ENCODE measurements at regions not wholly inside any gene's neighbourhood (a gene's known extent, or its start where the extent isn't known, plus 50 kb on each side); places are given as distances from the start of the nearest gene placed in this dataset.

DNA sequence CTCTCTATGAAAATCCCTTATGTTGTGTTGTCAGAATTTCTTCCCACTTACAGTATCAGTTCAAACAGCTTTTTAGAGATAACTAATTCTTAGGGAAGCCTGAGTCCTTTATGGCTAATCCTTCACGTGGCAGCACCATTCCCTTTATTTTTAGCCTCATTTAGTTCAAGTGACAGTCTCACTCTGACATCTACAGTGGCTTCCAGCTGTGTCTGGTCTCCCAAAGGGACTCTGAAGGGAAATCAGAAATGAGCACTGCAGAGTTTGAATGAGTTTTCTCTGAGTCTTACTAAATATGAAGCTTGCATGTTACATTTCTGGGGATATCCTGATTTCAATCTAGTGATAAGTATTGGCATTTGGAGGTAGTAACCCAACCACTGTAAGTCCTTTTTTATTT, 1104.1 kb downstream of the CDH11 start:
- H4K20me1 ChIP-seq (ENCODE audit: insufficient read depth, low read depth, low read length): no peaks in the 10 kb centered on the region
- no peak overlapping the region for H3K4me3 ChIP-seq (ENCODE audit: low read length)
- no peak overlapping the region for H3K9ac ChIP-seq (ENCODE audit: low read length)
- H3K4me1 ChIP-seq (ENCODE audit: low read length): peaks cover 20% of the 10 kb centered on the region
- no peaks in the 10 kb centered on the region for H3K27me3 ChIP-seq (ENCODE audit: low read length)
- H3K36me3 ChIP-seq (ENCODE audit: insufficient read depth, low read length): no peaks in the 10 kb centered on the region
- H3K9me3 ChIP-seq (ENCODE audit: low read length): no peaks in the 10 kb centered on the region
- H3K9me2 ChIP-seq (replicated peaks; ENCODE audit: insufficient read depth, low read length): 0 out of 2 replicates have a peak, but pooled peaks cover 3% of the 10 kb centered on the region
- H3K27ac ChIP-seq (ENCODE audit: low read length): no peak overlapping the region
- no peaks in the 10 kb centered on the region for H3K79me2 ChIP-seq (ENCODE audit: low read length)
- no peak for DNase-seq
- H3K4me2 ChIP-seq (ENCODE audit: low read depth, low read length, poor library complexity, severe bottlenecking): no peak overlapping the region
- H2AFZ ChIP-seq (ENCODE audit: low read length): peak overlapping the region; percentile 32; the same call in 1 of the 2 replicates

DNA sequence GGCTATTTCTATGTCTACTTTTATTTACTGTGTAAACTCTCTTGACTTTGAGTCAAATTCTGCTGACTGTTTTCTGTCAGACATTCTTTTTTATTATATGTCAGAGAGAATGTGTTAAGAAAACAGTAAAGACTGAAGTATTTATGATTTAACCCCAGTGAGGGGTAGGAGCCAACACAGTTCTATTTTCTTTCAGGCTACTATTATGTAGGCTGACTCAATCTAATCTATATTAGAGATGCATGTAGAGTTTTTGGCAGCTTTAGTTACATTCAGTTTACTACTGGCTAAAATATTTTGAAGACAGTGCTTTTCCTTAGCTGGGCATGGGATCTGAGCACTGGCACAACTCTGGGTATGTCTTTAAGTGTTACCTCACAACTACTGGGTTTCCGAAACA, 1108.0 kb downstream of the CDH11 start:
- no peak for DNase-seq
- no peak overlapping the region for H3K9ac ChIP-seq (ENCODE audit: low read length)
- H3K4me2 ChIP-seq (ENCODE audit: low read depth, low read length, poor library complexity, severe bottlenecking): peak overlapping the region; percentile 41
- H2AFZ ChIP-seq (ENCODE audit: low read length): peak overlapping the region; percentile 77
- H4K20me1 ChIP-seq (ENCODE audit: insufficient read depth, low read depth, low read length): no peaks in the 10 kb centered on the region
- H3K9me3 ChIP-seq (ENCODE audit: low read length): no peaks in the 10 kb centered on the region
- H3K36me3 ChIP-seq (ENCODE audit: insufficient read depth, low read length): no peaks in the 10 kb centered on the region
- H3K27me3 ChIP-seq (ENCODE audit: low read length): no peaks in the 10 kb centered on the region
- no peaks in the 10 kb centered on the region for H3K9me2 ChIP-seq (replicated peaks; ENCODE audit: insufficient read depth, low read length)
- no peak overlapping the region for H3K27ac ChIP-seq (ENCODE audit: low read length)
- no peak overlapping the region for H3K4me3 ChIP-seq (ENCODE audit: low read length)
- peaks cover 35% of the 10 kb centered on the region for H3K4me1 ChIP-seq (ENCODE audit: low read length)
- no peaks in the 10 kb centered on the region for H3K79me2 ChIP-seq (ENCODE audit: low read length)

DNA sequence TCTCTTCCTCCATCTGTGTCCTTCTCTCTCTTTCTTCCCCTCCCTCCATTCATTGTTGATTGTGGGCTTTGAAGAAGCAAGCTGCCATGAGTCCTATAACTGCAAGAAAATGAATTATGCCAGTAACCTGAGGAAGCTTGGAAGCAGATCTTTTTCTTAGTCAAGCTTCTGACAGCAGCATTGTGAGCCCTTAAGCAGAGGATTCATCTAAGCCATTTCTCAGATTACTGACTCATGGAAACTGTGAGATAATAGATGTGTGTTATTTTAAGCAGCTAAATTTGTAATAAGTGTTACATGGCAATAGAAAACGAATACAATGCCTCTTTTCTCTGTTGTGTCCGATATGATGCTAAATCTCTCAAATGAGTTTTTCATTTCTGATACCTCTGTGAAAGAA, 1109.7 kb downstream of the CDH11 start:
- H3K79me2 ChIP-seq (ENCODE audit: low read length): no peaks in the 10 kb centered on the region
- H3K9me2 ChIP-seq (replicated peaks; ENCODE audit: insufficient read depth, low read length): no peaks in the 10 kb centered on the region
- H4K20me1 ChIP-seq (ENCODE audit: insufficient read depth, low read depth, low read length): no peaks in the 10 kb centered on the region
- H3K36me3 ChIP-seq (ENCODE audit: insufficient read depth, low read length): no peaks in the 10 kb centered on the region
- H3K4me2 ChIP-seq (ENCODE audit: low read depth, low read length, poor library complexity, severe bottlenecking): no peak overlapping the region
- DNase-seq: no peak
- no peak overlapping the region for H3K27ac ChIP-seq (ENCODE audit: low read length)
- peaks cover 31% of the 10 kb centered on the region for H3K4me1 ChIP-seq (ENCODE audit: low read length)
- H3K9me3 ChIP-seq (ENCODE audit: low read length): no peaks in the 10 kb centered on the region
- peak overlapping the region; percentile 72 for H2AFZ ChIP-seq (ENCODE audit: low read length)
- H3K27me3 ChIP-seq (ENCODE audit: low read length): no peaks in the 10 kb centered on the region
- H3K9ac ChIP-seq (ENCODE audit: low read length): no peak overlapping the region
- no peak overlapping the region for H3K4me3 ChIP-seq (ENCODE audit: low read length)

DNA sequence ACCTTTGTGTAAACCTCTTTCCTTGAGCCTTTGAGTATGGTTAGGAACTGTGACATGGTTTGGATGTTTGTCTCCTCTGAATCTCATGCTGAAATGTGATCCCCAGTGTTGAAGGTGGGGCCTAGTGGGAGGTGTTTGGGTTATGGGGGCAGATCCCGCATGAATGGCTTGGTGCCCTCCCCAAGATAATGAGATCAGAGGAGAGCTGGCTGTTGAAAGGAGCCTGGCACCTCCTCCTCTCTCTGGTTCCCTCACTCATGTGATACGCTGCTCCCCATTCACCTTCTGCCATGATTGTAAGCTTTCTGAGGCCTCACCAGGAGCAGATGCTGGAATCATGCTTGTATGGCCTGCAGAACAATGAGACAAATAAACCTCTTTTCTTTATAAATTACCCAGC, 1110.2 kb downstream of the CDH11 start:
- H3K27ac ChIP-seq (ENCODE audit: low read length): no peak overlapping the region
- H3K4me3 ChIP-seq (ENCODE audit: low read length): no peak overlapping the region
- H3K9ac ChIP-seq (ENCODE audit: low read length): no peak overlapping the region
- H3K9me2 ChIP-seq (replicated peaks; ENCODE audit: insufficient read depth, low read length): no peaks in the 10 kb centered on the region
- no peaks in the 10 kb centered on the region for H3K9me3 ChIP-seq (ENCODE audit: low read length)
- no peak for DNase-seq
- H2AFZ ChIP-seq (ENCODE audit: low read length): peak overlapping the region; percentile 72
- no peaks in the 10 kb centered on the region for H3K36me3 ChIP-seq (ENCODE audit: insufficient read depth, low read length)
- no peak overlapping the region for H3K4me2 ChIP-seq (ENCODE audit: low read depth, low read length, poor library complexity, severe bottlenecking)
- H4K20me1 ChIP-seq (ENCODE audit: insufficient read depth, low read depth, low read length): no peaks in the 10 kb centered on the region
- H3K79me2 ChIP-seq (ENCODE audit: low read length): no peaks in the 10 kb centered on the region
- peaks cover 31% of the 10 kb centered on the region for H3K4me1 ChIP-seq (ENCODE audit: low read length)
- H3K27me3 ChIP-seq (ENCODE audit: low read length): no peaks in the 10 kb centered on the region

DNA sequence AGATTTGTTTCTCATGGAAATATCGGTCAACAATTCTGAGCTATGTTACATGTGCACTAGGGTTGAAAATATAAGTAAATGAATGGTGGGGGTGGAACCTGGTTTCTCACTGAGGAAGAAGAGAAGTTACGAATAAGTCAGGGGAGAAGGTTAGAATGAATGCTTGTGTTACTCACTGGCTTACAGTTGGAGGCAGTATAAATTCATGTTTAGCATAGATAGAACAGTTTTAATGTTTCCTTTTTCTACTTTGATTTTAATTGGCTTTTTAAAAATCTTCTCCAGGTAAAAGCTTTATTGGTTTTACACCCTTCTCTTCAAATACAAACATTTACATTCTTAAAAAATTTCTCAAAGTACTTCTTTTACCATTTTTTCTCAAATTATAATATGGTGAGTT, 1113.7 kb downstream of the CDH11 start:
- Histone ChIP-seq H3K79me2 (ENCODE audit: low read length) (no peaks in the 10 kb centered on the region), H3K9ac (ENCODE audit: low read length) (no peak overlapping the region), H2AFZ (ENCODE audit: low read length) (no peak overlapping the region), H3K27ac (ENCODE audit: low read length) (no peak overlapping the region), H3K4me2 (ENCODE audit: low read depth, low read length, poor library complexity, severe bottlenecking) (no peak overlapping the region), H3K9me3 (ENCODE audit: low read length) (no peaks in the 10 kb centered on the region), H3K27me3 (ENCODE audit: low read length) (no peaks in the 10 kb centered on the region), H3K9me2 (replicated peaks; ENCODE audit: insufficient read depth, low read length) (no peaks in the 10 kb centered on the region), H3K4me1 (ENCODE audit: low read length) (peaks cover 23% of the 10 kb centered on the region), H3K4me3 (ENCODE audit: low read length) (no peak overlapping the region), H3K36me3 (ENCODE audit: insufficient read depth, low read length) (no peaks in the 10 kb centered on the region), H4K20me1 (ENCODE audit: insufficient read depth, low read depth, low read length) (no peaks in the 10 kb centered on the region)
- no peak for DNase-seq

DNA sequence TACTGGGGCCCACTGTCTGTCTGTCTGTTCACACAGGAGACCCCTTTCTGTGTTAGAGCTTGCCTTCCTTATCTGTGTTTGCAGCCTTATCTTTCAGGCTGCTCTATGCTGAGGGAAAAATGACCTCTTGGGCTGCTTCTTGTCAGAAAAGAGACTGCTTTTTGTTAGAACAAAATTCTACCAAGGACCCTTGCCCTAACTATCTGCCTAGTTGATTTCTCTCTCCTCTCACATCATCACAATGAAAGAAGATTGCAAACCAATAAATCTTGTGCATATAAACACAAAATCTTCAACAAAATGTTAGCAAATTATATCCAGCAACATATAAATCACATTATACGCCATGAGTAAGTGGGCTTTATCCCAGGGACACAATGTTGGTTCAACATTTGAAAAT, 1117.7 kb downstream of the CDH11 start:
- Histone ChIP-seq H3K9ac (ENCODE audit: low read length) (no peak overlapping the region), H3K4me2 (ENCODE audit: low read depth, low read length, poor library complexity, severe bottlenecking) (no peak overlapping the region), H2AFZ (ENCODE audit: low read length) (0 out of 2 replicates have a peak overlapping the region, but pooled peaks have one; percentile 5), H3K9me3 (ENCODE audit: low read length) (no peaks in the 10 kb centered on the region), H3K79me2 (ENCODE audit: low read length) (no peaks in the 10 kb centered on the region), H3K4me3 (ENCODE audit: low read length) (no peak overlapping the region), H3K9me2 (replicated peaks; ENCODE audit: insufficient read depth, low read length) (no peaks in the 10 kb centered on the region), H3K27me3 (ENCODE audit: low read length) (no peaks in the 10 kb centered on the region), H3K36me3 (ENCODE audit: insufficient read depth, low read length) (no peaks in the 10 kb centered on the region), H3K4me1 (ENCODE audit: low read length) (peaks cover 8% of the 10 kb centered on the region), H4K20me1 (ENCODE audit: insufficient read depth, low read depth, low read length) (no peaks in the 10 kb centered on the region), H3K27ac (ENCODE audit: low read length) (no peak overlapping the region)
- no peak for DNase-seq

DNA sequence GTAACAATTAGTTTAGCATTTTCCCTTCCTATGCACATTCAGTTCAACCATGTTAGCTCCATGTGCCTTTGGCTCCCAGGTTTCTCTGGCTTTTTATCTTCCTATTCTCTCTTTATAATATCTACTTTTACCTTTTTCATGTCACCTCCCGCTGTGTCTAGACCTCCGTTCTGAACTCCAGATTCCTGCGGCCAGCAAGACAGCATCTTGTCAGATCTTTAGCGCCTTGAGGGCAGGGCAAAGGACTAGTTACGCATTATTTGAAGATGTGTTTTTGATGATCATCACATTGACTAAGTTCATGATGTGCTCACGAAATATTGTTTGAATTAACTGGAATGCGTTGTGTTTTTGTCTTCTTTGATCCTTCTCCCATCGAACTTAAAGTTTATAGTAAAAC, 1126.8 kb downstream of the CDH11 start:
- Histone ChIP-seq H3K27me3 (ENCODE audit: low read length) (no peaks in the 10 kb centered on the region), H3K4me2 (ENCODE audit: low read depth, low read length, poor library complexity, severe bottlenecking) (no peak overlapping the region), H2AFZ (ENCODE audit: low read length) (no peak overlapping the region), H3K27ac (ENCODE audit: low read length) (no peak overlapping the region), H3K9me2 (replicated peaks; ENCODE audit: insufficient read depth, low read length) (no peaks in the 10 kb centered on the region), H3K4me1 (ENCODE audit: low read length) (peaks cover 6% of the 10 kb centered on the region; the same call in 1 of the 2 replicates), H3K9ac (ENCODE audit: low read length) (no peak overlapping the region), H3K4me3 (ENCODE audit: low read length) (no peak overlapping the region), H3K9me3 (ENCODE audit: low read length) (no peaks in the 10 kb centered on the region), H3K36me3 (ENCODE audit: insufficient read depth, low read length) (no peaks in the 10 kb centered on the region), H4K20me1 (ENCODE audit: insufficient read depth, low read depth, low read length) (no peaks in the 10 kb centered on the region), H3K79me2 (ENCODE audit: low read length) (no peaks in the 10 kb centered on the region)
- DNase-seq: no peak

DNA sequence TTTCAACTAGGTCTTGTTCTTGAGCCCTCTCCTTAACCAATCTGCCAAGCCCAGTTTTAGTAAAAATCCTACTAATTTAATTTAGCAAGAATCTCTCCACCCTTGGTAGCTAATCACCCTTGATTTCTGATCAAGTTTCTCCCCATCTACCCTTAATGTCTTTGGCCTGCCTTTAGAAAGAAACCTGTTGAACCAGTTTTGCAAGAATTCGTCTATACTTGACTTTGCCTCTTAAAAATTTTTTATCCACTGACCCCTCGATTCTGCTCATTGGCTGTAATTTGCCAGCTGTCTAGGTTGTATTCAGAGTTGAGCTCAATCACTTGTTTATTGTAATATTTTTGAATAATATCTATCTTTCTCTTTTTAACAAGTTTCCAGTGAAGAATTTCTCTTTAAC, 1138.5 kb downstream of the CDH11 start:
- Histone ChIP-seq H3K9ac (ENCODE audit: low read length) (no peak overlapping the region), H3K36me3 (ENCODE audit: insufficient read depth, low read length) (no peaks in the 10 kb centered on the region), H3K4me3 (ENCODE audit: low read length) (no peak overlapping the region), H2AFZ (ENCODE audit: low read length) (no peak overlapping the region), H3K79me2 (ENCODE audit: low read length) (no peaks in the 10 kb centered on the region), H4K20me1 (ENCODE audit: insufficient read depth, low read depth, low read length) (no peaks in the 10 kb centered on the region), H3K4me2 (ENCODE audit: low read depth, low read length, poor library complexity, severe bottlenecking) (no peak overlapping the region), H3K27ac (ENCODE audit: low read length) (no peak overlapping the region), H3K9me3 (ENCODE audit: low read length) (no peaks in the 10 kb centered on the region), H3K27me3 (ENCODE audit: low read length) (no peaks in the 10 kb centered on the region), H3K9me2 (replicated peaks; ENCODE audit: insufficient read depth, low read length) (no peaks in the 10 kb centered on the region), H3K4me1 (ENCODE audit: low read length) (peaks cover 4% of the 10 kb centered on the region)
- DNase-seq: no peak

DNA sequence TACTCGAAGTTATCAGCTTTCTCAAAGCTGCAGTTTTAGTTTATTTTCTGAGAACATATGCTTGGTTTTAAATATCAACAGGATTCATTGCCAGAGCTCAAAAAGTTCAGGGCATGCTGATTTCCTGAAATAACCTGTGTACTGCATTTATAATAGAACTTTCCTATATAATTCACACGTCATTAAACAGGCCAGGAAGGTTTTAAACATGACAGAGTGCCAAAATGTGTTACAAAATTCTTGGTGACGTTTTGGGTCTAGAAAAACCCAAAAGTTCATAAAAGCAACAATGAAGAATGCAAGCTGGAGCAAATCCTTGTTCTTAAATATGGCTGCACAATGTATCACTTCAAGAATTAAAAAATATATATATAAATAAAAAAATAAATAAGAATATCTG, 1139.1 kb downstream of the CDH11 start:
- DNase-seq: no peak

More for the DNA sequence above, 1139.1 kb downstream of the CDH11 start:
- H3K9me2 ChIP-seq (replicated peaks; ENCODE audit: insufficient read depth, low read length): no peaks in the 10 kb centered on the region
- H3K4me1 ChIP-seq (ENCODE audit: low read length): peaks cover 4% of the 10 kb centered on the region
- H3K9me3 ChIP-seq (ENCODE audit: low read length): no peaks in the 10 kb centered on the region
- no peaks in the 10 kb centered on the region for H3K27me3 ChIP-seq (ENCODE audit: low read length)
- H3K4me3 ChIP-seq (ENCODE audit: low read length): no peak overlapping the region
- H3K79me2 ChIP-seq (ENCODE audit: low read length): no peaks in the 10 kb centered on the region
- H4K20me1 ChIP-seq (ENCODE audit: insufficient read depth, low read depth, low read length): no peaks in the 10 kb centered on the region
- H2AFZ ChIP-seq (ENCODE audit: low read length): no peak overlapping the region
- H3K4me2 ChIP-seq (ENCODE audit: low read depth, low read length, poor library complexity, severe bottlenecking): no peak overlapping the region
- H3K36me3 ChIP-seq (ENCODE audit: insufficient read depth, low read length): no peaks in the 10 kb centered on the region
- H3K9ac ChIP-seq (ENCODE audit: low read length): no peak overlapping the region
- no peak overlapping the region for H3K27ac ChIP-seq (ENCODE audit: low read length)

All from Karpas-422 (cell line).